Cardiac fibroblast (primary cell): ENCODE measurements at regions not wholly inside any gene's neighbourhood (a gene's known extent, or its start where the extent isn't known, plus 50 kb on each side); places are given as distances from the start of the nearest gene placed in this dataset.
A peak's percentile ranks its signal among the peaks of the same experiment; 100 is the strongest.

Source experiments
- DNase-seq, 2 donors: peaks; one replicate each; pipeline versions ENCODE4 v3.0.0 to v3.0.0-alpha.2; 2010; ENCODE audit warnings: low read depth in 2 of 2
- H3K4me3 ChIP-seq, 2 donors: replicated peaks in 1 of 2; 1 replicate in 1 of 2; 2 replicates in 1 of 2; pipeline ENCODE4 v1.5.1; 2011; ENCODE audit warnings: low read depth in 2 of 2, low read length in 2 of 2, mild to moderate bottlenecking in 2 of 2, moderate library complexity in 1 of 2
- TF ChIP-seq, protein P1 (sequence below): IDR thresholded peaks from one replicate; pipeline ENCODE4 v1.5.1; 2011; ENCODE audit warnings: low read depth, mild to moderate bottlenecking, low read length, inconsistent platforms

DNA sequence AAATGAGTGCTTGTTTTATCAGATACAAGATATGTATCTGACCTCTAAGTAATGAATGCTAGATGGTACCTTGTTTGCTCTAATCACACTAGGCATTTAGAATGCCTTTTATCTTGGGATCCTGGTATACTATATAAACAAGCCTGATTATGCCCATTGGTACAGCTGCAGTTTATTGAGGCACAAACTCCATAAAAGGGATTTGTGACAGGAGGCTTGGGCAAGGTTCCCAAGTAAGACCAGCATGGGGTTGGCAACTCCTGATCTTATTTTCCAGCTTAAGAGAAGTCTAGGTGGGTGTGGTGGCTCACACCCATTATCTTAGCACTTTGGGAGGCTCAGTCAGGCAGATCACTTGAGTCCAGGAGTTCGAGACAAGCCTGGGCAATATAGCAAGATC is 93.9 kb upstream of the DMRT1 start:
- TF ChIP-seq, protein P1, sequence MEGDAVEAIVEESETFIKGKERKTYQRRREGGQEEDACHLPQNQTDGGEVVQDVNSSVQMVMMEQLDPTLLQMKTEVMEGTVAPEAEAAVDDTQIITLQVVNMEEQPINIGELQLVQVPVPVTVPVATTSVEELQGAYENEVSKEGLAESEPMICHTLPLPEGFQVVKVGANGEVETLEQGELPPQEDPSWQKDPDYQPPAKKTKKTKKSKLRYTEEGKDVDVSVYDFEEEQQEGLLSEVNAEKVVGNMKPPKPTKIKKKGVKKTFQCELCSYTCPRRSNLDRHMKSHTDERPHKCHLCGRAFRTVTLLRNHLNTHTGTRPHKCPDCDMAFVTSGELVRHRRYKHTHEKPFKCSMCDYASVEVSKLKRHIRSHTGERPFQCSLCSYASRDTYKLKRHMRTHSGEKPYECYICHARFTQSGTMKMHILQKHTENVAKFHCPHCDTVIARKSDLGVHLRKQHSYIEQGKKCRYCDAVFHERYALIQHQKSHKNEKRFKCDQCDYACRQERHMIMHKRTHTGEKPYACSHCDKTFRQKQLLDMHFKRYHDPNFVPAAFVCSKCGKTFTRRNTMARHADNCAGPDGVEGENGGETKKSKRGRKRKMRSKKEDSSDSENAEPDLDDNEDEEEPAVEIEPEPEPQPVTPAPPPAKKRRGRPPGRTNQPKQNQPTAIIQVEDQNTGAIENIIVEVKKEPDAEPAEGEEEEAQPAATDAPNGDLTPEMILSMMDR = no peak
- no peak overlapping the region for H3K4me3 ChIP-seq
- no peak for DNase-seq

DNA sequence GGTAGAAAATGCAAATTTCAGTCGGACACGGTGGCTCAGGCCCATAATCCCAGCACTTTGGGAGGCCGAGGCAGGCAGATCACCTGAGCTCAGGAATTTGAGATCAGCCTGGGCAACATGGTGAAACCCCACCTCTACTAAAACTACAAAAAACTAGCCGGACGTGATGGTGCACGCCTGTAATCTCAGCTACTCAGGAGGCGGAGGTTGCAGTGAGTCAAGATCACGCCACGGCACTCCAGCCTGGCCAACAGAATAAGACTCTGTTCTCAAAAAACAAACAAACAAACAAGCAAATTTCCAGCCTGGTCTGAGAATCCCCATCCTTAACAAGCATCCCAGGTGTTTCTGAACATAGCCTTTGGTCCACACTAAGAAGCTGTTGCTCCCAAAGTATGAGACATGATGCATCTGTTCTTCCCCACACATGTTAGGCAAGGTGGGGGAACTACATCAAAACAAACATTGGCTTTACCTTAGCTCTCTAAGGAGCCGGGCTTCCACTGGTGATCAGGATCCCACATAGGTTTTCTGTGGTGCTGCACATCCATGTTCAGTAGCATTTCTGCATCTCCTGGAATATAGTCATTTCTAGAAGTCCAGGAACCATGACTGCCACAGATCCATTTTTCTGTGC is 92.5 kb upstream of the DMRT1 start:
- no peak overlapping the region for H3K4me3 ChIP-seq
- no peak for DNase-seq
- TF ChIP-seq, protein P1 = no peak

DNA sequence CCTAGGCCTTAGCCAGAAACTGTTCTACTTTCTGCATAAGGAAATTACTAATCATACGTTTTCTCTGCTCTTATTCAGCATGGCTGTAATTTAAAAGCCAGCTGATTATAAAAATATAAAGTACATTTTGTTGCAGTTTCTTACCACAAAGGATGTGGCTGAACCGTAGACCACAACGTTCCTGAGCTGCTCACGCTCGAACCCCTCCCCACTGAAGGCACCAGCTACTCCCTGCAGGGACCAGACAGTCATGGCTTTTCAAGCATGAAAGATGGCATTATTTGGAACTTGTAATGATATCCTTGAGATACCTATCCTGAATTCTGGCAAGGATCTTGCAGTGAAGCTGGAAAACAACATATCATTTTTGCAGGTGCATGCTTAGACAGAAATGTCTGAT is 91.8 kb upstream of the DMRT1 start:
- no peak for DNase-seq
- TF ChIP-seq, protein P1 = no peak
- no peak overlapping the region for H3K4me3 ChIP-seq

DNA sequence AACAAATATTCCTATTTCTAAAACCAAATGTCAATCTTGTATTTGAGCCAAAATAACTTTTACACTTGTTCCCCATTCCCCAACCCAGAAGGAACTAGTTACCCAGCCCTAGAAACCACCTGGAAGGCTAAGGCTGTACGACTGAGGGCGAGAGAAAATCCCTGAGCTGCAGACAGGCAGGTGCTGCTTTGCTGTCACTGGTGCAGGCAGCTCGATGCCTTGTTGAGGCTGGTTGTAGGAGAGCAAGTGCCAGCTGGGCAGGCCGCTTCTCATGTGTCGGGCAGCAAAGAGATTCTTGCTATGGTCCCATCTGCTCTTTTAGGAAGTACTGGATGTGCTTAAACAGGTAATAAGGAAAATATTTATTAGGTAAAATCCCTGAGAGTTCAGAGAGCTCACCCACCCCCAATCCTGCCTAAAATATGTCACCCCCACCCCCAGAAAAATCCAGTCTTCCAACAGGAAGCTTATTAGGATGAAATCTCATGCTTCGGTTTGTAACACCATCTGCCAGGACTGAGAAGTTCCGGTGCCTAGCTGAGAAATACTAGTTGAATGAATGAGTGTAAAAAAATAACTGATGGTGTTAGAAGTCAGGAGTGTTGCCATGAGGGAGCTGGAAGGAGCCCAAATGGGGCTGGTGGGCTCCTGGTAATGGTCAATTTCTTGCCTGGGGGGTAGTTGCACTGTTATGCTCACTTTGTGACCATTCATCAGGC is 91.1 kb upstream of the DMRT1 start:
- H3K4me3 ChIP-seq = no peak overlapping the region
- no peak for DNase-seq
- TF ChIP-seq, protein P1 = no peak

DNA sequence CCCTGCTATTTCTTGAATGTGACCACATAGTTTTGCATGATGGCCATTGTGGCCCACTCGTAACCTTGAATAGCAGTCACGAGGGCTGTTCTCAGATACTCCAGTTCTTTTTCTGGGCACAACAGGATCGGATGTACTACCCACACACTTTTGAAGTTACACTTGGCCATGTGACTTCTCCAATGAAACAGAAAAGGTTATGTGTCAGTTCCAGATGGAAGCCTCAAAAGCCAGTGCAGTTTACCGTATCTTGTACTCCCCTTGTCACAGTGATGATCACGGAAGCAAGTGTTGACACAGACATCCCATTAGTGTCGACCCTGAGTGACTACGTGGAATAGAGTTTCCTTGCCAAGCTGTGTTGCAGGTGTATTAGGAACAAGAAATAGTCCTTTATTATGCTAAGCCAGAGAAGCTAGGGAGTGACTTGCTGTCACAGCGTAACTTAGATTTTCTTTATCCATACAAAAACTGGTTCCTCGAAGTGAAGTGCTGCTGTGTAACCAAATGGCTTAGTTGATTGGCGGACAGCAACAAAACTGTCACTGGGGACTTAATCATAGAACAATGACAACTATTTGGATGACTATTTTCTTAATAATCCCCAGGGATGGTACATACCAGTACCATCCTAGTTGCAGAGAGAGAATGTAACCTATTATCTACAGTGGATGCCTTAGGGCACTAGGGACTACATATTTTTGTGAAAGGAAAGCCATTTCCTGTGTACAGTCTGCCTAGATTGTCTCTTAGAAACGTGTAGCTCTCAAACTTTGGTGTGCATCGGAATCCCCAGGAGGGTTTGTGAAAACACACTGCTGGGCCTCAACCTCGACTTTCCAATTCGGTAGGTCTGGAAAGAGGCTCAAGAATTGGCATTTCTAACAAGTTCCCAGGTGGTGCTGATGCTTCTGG is 90.1 kb upstream of the DMRT1 start:
- TF ChIP-seq, protein P1 = no peak
- peak overlapping the region in 1 of 2 donors; percentile 21 for H3K4me3 ChIP-seq
- DNase-seq = peak; percentile 77 to 79

DNA sequence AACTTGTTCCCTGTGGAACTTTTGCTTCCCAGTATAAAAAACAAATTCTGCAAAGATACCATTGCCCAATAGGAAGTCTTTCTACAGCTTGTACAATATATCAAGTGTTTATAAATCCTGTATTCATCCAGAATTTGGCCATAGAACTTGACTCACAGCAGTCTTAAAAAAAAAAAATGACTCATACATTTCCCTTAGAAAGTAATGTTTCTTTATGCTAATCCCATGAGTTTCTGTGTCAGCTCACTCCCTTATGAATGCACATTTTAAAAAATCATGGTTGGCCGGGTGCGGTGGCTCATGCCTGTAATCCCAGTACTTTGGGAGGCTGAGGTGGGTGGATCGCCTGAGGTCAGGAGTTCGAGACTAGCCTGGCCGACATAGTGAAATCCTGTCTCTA is 89.3 kb upstream of the DMRT1 start:
- no peak overlapping the region for H3K4me3 ChIP-seq
- DNase-seq = peak; percentile 92 to 96
- TF ChIP-seq, protein P1 = no peak
